AML-193 (cell line): ENCODE measurements at regions not wholly inside any gene's neighbourhood (a gene's known extent, or its start where the extent isn't known, plus 50 kb on each side); places are given as distances from the start of the nearest gene placed in this dataset.

Source experiments
- DNase-seq, 2 experiments: peaks; one replicate each; lab custom pipeline; 2025; lab: John Stamatoyannopoulos, UW

DNA sequence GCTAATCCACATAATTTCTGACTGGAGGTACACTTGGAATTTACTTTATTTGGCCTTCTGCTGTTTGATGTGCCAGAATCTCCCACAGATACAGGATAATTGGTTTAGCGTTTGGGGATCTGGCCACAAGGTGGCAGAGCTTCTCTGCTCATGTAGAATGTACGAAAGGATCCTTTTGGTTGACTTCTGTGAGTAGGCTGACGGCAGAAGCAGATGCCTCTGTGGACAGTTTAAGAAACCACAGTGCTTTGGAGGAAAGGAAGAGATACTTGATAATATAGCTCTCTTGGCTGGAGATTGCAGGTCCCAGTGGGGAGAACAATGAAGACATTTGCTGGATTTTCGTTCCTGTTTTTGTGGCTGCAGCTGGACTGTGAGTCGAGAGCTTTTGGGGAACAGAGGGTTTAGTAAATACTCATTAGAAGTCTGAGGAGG is 75.3 kb upstream of the OR4E1 start:
- DNase-seq, result peak; percentile 36 to 51

DNA sequence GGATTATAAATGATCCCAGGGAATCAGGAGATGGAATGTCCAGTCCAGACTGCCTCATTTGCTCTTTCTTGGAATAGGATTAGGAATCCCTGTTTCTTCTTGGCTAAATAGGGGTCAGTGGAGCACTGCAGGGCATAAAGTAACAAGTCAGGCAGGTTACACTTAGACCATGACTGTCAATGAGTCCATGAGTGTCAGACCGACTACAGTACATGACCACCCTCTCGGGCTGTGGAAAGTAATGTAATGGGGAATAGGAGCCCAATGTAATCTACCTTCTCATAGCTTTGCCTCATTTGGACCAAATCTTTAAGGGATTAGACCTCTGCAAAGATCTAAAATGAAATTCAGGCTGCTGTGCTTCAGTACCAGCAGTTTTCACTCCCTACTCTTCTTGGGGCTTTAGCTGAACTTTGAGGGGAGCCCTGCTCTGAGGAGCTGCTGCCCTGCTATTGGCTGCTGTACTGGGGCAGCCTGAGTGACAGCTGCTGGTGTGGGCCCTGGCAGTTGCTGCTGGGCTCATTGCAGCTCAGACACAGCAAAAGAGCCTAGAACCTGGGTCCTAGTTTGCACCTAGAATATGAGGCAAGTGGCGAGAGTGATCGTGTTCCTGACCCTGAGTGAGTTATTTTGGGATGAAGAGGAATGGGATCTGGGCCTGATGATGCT is 62.2 kb upstream of the OR4E1 start:
- no peak for DNase-seq

GRCh38 chr14:21735200-21735599 is 61.6 kb upstream of the OR4E1 start:
- DNase-seq, result no peak

- DNase-seq, result peak; percentile 48 to 66
These were observed 60.9 kb upstream of the OR4E1 start for GRCh38 chr14:21734457-21735074.

DNA sequence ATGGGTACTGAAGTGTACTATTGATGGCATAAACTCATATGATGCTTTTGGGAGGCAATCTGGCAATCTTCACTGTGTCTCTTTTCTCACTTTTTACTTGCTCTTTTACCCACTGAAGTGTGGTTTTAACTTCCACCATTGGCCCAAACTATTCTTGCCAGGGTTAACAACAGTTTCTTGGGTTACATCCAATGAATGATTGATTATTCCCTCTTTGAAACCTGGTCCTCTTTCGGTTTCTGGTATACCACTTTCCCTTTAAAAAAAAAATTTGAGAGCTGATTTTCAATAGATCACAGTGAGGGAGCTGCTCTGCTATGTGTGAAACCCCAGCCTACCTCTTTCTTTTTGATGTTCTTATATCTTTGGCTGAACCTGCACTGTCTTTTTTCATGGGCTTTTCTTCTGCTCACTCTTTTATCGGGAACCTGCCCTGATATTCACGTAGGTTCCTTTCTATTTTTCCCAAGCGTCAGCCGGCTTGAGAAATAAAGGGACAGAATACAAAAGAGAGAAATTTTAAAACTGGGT is 56.1 kb upstream of the OR4E1 start:
- no peak for DNase-seq

DNA sequence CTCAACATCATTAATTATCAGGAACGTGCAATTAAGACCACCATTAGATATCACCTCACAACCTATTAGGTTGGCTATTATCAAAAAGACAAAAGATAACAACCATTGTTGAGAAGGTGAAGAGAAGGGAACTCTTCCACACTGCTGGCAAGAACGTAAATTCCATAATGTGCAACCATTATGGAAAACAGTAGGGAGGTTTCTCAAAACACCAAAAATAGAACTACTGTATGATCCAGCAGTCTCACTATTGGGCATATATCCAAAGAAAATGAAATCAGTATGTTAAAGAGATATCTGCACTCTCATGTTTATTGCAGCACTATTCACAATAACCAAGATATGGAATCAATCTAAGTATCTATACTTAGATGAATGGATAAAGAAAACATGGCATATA is 51.6 kb upstream of the OR4E1 start:
- DNase-seq, result no peak

DNA sequence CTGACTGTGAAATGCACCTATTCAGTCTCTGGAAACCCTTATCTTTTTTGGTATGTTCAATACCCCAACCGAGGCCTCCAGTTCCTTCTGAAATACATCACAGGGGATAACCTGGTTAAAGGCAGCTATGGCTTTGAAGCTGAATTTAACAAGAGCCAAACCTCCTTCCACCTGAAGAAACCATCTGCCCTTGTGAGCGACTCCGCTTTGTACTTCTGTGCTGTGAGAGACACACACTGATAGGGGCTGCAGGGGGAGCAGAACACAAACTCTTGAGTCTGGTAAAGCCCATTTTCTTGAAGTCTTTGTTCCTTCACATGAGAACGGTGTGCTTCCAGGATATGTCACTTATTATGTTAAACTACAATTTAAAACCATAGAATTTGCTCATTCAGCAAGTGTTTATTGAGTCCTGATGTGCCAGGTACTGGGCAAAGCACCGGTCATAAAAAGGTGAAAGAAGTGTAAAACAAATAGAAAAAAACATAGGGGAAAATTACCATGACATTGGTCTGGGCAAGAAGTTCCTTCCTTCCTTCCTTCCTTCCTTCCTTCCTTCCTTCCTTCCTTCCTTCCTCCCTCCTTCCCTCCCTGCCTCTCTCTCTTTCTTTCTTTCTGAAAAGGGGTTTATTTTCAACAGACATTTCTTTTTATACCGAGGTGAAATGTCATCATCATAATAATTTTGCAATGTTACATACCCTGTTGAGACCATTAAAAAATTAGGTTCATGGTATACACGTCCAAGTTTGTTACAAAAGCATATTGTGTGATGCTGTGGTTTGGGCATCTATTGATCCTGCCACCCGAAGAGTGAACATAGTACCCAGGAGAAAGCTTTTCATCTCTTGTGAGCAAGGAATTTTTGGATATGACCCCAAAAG is 50.7 kb upstream of the OR4E1 start:
- DNase-seq, result no peak

DNA sequence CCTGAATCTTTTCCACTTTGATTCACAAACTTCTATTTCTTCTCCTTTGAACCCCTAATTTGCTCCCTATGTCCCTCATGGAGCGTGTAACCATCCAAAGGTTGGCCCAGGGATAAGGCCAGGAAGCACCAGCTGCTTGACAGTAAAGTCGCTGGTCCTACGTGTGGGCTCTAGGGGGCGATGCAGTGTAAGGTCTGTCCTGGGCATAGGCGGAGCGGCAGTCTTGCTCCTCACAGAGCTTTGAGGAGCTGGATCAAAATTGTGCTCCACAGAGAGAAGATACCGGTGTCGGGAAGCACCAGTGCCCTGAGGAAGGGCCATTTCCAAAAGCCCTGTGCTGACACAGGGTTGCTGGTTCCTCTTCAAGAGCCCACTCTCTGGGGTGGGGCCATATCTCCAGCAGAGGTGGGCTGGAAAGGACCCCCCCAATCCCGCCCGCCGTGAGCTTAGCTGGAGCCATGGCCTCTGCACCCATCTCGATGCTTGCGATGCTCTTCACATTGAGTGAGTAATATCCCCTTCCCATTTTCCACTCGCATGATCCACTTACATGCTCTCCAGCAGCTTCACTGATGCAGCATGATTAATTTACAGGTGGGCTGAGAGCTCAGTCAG is 49.9 kb upstream of the OR4E1 start:
- DNase-seq, result no peak
